ENCODE measurements at regions not wholly inside any gene's neighbourhood (a gene's known extent, or its start where the extent isn't known, plus 50 kb on each side); places are given as distances from the start of the nearest gene placed in this dataset.

DNA sequence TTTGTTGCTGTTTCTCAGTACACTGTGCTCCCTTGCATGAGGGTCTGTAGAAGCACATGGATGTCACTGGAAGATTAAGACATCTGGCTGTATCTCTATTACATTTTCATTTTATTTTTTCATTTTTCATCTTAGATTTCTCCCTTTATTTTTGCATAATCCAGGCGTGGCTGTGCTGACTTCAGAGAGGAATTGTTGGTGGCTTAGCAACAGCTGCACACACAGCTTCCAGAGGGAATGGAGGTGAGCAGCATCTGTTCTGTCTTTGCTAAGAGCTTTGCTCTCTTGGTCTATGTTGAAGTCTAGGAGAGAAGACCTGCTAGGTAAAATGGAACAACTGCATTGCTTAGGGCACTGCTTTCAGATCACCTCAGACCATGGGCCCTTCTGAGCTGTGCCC lies 254.4 kb upstream of the SP4 start:
- Mint-ChIP-seq H3K4me3 (no peak overlapping the region), H3K27me3 (peaks cover 39% of the 10 kb centered on the region), H3K9me3 (no peaks in the 10 kb centered on the region), H3K27ac (no peak overlapping the region), H3K4me1 (peaks cover 6% of the 10 kb centered on the region)
- ATAC-seq (no peak), DNase-seq (no peak)

DNA sequence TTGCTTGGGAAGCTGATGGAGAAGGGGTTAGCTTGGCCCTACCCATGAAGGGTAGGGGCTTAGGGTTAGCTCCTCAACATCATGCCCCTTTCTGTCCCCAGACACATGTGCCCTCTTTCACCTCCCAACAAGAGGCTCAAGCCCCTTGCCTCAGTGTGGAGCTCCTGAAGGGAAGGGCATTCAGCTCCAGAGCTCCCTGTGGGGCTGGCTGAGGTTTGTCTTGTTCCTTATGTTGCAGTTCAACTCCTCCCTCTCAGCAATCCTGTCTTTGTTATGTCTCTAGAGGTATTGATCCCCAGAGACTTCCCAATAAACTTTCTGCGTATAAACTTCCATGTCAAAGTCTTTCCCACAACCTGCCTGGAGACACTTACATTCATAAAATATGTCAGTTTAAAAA lies 252.2 kb upstream of the SP4 start:
- no peak overlapping the region for H3K27ac Mint-ChIP-seq
- H3K9me3 Mint-ChIP-seq, result peaks cover 4 to 11% of the 10 kb centered on the region in 2 donors
- peaks cover 17% of the 10 kb centered on the region for H3K27me3 Mint-ChIP-seq
- no peak overlapping the region for H3K4me3 Mint-ChIP-seq
- ATAC-seq (no peak), DNase-seq (no peak)
- no peaks in the 10 kb centered on the region for H3K4me1 Mint-ChIP-seq

DNA sequence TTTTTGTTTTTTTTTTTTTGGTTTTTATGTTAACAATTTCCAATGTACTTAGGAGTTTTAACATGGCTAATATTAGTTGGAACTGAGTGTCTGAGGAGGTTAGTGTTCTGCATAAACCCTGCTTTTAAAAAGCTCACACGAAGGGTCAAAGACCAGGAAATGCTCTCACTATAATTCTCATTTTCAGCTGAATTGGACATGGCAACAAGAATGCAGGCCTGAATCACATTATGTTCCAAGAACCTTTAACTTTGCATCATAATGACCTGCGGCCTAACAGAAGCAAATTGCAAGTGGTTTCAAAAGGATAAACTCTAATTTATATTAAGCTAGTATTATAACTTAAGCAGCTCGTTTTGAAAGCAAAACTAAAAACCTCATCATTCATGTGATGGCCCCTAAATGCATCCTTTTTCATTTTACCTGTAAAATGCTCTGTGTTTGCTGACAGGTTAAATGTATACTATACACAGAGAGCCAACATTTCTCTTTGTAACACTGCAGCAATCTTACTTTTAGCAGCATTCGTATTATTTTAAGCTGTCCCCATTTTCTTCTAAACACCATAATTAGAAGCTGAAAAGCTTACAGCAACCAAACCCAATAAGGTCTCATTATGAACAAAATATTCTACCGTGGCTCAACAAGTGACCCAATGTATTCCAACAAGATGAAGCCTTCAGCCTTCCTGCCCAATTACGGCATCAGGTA lies 242.8 kb upstream of the SP4 start:
- Mint-ChIP-seq H3K4me3 (no peak overlapping the region), H3K27me3 (peaks cover 11% of the 10 kb centered on the region), H3K9me3 (peaks cover 0 to under 1% of the 10 kb centered on the region in 2 donors), H3K4me1 (no peaks in the 10 kb centered on the region), H3K27ac (no peak overlapping the region)
- no peak for ATAC-seq
- no peak for DNase-seq

DNA sequence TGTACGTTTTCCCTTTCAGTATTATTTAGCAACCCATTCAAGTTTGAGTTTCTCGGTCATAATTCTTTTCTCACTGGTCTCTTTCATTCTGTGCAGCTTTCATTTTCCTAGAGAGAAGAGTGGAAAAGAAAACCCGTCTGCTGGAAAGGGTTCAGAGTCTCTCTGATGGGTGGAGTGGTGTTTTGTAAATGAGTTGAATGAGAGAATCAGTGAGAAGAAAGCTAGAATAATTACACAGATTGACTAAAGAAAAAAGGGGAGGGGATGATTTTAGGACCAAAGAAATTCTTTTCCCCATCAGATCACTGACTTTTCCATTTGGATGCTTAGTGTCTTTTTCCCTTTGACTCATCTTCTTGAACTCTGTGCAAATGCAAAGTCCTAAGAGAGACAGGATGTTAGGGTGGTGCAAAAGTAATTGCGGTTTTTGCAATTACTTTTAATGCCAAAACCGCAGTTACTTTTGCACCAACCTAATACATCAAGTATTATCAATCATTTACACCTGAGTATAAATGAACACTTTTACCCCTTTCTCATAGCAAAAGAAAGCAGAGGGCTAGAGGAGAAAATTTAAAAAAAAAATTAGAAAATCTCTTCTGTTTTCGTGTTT lies 242.1 kb upstream of the SP4 start:
- Mint-ChIP-seq H3K4me3 (no peak overlapping the region), H3K27ac (no peak overlapping the region), H3K27me3 (peaks cover 11% of the 10 kb centered on the region), H3K9me3 (no peaks in the 10 kb centered on the region), H3K4me1 (no peaks in the 10 kb centered on the region)
- no peak for ATAC-seq
- DNase-seq, result no peak

DNA sequence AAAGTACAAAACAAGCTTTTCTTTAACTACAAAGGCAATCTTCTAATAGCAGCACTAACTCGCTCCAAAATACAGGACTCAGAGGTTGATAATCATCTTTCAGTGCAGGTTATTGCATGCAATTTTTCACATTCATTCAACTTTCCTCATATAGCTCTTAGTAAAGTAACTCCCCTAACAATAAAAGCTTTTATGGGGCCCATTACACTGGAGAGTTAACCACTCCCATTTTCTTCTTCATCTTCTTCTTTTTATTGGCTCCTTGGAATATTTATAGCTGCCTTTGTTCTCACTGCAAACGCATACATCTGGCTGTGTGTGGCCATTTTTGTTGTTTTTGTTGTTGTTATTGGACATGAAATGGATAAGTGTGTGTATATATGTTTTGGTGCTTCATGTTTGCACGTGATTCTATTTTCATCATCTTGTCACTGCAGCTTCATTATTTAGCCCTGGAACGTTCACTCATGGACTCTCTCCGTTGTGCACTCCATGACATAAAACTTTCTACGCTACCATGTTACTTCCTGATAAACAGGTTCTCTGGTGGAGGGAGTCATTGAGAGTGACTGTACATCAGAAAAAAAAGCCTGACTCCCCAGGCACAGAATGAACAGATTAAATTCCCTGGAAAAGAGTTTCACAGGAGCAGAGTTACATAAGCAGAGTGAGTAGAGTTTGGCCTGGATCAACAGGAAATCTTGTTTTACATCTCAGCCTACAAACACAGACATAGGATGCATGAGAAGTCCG lies 236.4 kb upstream of the SP4 start:
- Mint-ChIP-seq H3K4me3 (no peak overlapping the region), H3K4me1 (no peaks in the 10 kb centered on the region), H3K9me3 (no peaks in the 10 kb centered on the region), H3K27ac (no peak overlapping the region), H3K27me3 (peaks cover 11% of the 10 kb centered on the region)
- no peak for ATAC-seq
- no peak for DNase-seq

GRCh38 chr7:21192657-21193056 lies 235.2 kb upstream of the SP4 start:
- H3K27ac Mint-ChIP-seq, result no peak overlapping the region
- peaks cover 0 to 4% of the 10 kb centered on the region in 2 donors for H3K9me3 Mint-ChIP-seq
- H3K4me1 Mint-ChIP-seq, result no peaks in the 10 kb centered on the region
- peaks cover 11% of the 10 kb centered on the region for H3K27me3 Mint-ChIP-seq
- DNase-seq, result no peak
- H3K4me3 Mint-ChIP-seq, result no peak overlapping the region
- no peak for ATAC-seq

DNA sequence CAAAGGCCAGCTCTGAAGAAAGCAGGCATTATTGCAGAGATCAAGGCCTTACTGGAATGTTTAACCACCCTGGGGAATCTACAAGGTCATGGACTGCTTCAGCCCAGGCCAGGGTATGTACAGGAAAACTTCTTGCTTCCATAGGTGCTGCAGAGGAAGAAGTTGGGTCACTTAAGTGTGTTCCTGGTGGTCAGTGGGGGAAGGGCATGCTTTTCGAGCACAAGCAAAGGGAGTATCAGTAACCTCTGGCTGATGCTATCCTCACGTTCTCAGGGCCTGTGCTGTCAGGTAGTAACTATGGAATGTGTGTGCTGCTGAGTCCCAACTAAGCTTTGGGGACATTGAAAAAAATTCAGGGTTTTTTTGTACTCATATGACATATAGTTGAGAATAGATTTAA lies 234.0 kb upstream of the SP4 start:
- Mint-ChIP-seq H3K4me3 (no peak overlapping the region), H3K9me3 (peaks cover 0 to 4% of the 10 kb centered on the region in 2 donors), H3K4me1 (no peaks in the 10 kb centered on the region), H3K27ac (no peak overlapping the region), H3K27me3 (peaks cover 10% of the 10 kb centered on the region)
- no peak for ATAC-seq
- no peak for DNase-seq

DNA sequence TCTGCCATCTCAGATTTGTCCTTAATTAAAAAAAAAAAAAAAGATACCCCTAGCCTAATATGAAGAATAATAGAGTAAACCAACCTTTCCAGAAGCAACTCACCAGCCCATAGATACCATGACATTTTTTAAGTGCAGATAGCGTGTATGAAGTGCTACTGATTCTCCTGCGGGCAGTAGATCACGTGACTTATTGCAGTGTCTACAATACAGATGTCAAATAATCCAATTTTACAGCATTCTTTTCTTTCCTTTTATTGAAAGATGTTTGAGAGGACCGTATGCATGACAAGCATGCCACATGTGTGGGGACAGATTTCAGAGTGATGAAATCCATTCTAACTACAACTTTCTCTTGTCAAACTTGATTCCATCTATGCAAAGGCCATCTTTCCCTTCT lies 232.9 kb upstream of the SP4 start:
- H3K9me3 Mint-ChIP-seq, result peaks cover 0 to 4% of the 10 kb centered on the region in 2 donors
- DNase-seq (no peak), ATAC-seq (no peak)
- no peaks in the 10 kb centered on the region for H3K4me1 Mint-ChIP-seq
- H3K27me3 Mint-ChIP-seq, result no peaks in the 10 kb centered on the region
- H3K4me3 Mint-ChIP-seq, result no peak overlapping the region
- H3K27ac Mint-ChIP-seq, result no peak overlapping the region

DNA sequence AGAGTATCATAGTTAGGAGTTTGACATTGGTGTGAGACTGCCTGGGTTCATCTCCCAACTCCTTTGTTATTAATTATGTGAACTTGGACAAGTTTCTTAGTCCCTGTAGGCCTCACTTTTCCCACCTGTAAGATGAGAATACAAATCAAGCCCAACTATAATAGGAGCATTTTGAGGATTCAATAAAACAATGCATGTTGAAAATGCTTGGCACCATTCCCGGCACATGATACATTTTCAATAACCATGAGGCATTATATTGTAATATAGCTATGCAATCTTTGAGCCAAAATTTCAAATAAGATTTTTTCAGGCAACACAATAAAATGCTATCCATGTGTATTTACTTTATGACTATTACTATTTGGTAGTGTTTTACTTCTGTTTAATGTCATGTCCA lies 229.0 kb upstream of the SP4 start:
- Mint-ChIP-seq H3K27ac (no peak overlapping the region), H3K4me3 (no peak overlapping the region), H3K9me3 (peaks cover 0 to 4% of the 10 kb centered on the region in 2 donors), H3K4me1 (no peaks in the 10 kb centered on the region), H3K27me3 (no peaks in the 10 kb centered on the region)
- no peak for DNase-seq
- no peak for ATAC-seq

DNA sequence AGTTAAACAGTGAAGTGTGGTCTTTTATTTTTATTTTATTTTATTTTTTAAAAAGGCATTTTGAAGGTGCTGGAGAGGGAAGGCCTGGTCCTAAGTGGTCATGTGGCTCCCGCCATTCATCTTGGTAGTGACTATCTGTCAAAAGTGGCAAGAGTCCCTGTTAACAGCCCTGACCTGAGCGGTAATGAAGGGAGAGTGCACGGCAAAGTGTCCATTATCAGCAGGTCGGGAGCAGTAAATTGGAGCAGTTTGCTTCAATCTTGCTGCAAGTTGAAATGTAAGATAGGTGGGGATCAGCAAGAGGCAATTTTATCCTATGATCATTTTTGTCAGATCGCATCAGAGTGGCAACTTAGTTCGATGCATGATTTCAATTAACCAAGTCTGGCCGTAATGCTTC lies 227.4 kb upstream of the SP4 start:
- DNase-seq, result no peak
- Mint-ChIP-seq H3K4me3 (no peak overlapping the region), H3K4me1 (no peaks in the 10 kb centered on the region), H3K27me3 (no peaks in the 10 kb centered on the region), H3K27ac (no peak overlapping the region), H3K9me3 (peaks cover 0 to 4% of the 10 kb centered on the region in 2 donors)
- ATAC-seq, result no peak

- H3K9me3 Mint-ChIP-seq, result no peaks in the 10 kb centered on the region
- DNase-seq (no peak), ATAC-seq (no peak)
- H3K4me3 Mint-ChIP-seq, result no peak overlapping the region
- H3K27me3 Mint-ChIP-seq, result peaks cover 21% of the 10 kb centered on the region
- no peaks in the 10 kb centered on the region for H3K4me1 Mint-ChIP-seq
- H3K27ac Mint-ChIP-seq, result no peak overlapping the region
Measured at GRCh38 chr7:21214657-21215056, 213.2 kb upstream of the SP4 start.

- peaks cover 15% of the 10 kb centered on the region for H3K27me3 Mint-ChIP-seq
- no peak for DNase-seq
- H3K9me3 Mint-ChIP-seq, result no peaks in the 10 kb centered on the region
- no peak overlapping the region for H3K4me3 Mint-ChIP-seq
- H3K27ac Mint-ChIP-seq, result no peak overlapping the region
- H3K4me1 Mint-ChIP-seq, result no peaks in the 10 kb centered on the region
- no peak for ATAC-seq
Measured at GRCh38 chr7:21215307-21215706, 212.6 kb upstream of the SP4 start.

- Mint-ChIP-seq H3K4me1 (no peaks in the 10 kb centered on the region), H3K9me3 (no peaks in the 10 kb centered on the region), H3K27me3 (peaks cover 7% of the 10 kb centered on the region)
Measured at GRCh38 chr7:21217365-21217764, 210.5 kb upstream of the SP4 start.

GRCh38 chr7:21218155-21218554 lies 209.7 kb upstream of the SP4 start:
- H3K4me3 Mint-ChIP-seq, result no peak overlapping the region
- DNase-seq (no peak), ATAC-seq (no peak)
- peaks cover 7% of the 10 kb centered on the region for H3K27me3 Mint-ChIP-seq
- no peaks in the 10 kb centered on the region for H3K9me3 Mint-ChIP-seq
- no peaks in the 10 kb centered on the region for H3K4me1 Mint-ChIP-seq
- no peak overlapping the region for H3K27ac Mint-ChIP-seq

More at GRCh38 chr7:21217365-21217764, 210.5 kb upstream of the SP4 start:
- no peak overlapping the region for H3K27ac Mint-ChIP-seq
- ATAC-seq, result no peak
- H3K4me3 Mint-ChIP-seq, result no peak overlapping the region
- DNase-seq, result no peak

GRCh38 chr7:21221130-21221529 lies 206.8 kb upstream of the SP4 start:
- Mint-ChIP-seq H3K9me3 (no peaks in the 10 kb centered on the region), H3K4me3 (no peak overlapping the region), H3K27ac (no peak overlapping the region), H3K27me3 (peaks cover 9% of the 10 kb centered on the region), H3K4me1 (no peaks in the 10 kb centered on the region)
- DNase-seq (no peak), ATAC-seq (no peak)

DNA sequence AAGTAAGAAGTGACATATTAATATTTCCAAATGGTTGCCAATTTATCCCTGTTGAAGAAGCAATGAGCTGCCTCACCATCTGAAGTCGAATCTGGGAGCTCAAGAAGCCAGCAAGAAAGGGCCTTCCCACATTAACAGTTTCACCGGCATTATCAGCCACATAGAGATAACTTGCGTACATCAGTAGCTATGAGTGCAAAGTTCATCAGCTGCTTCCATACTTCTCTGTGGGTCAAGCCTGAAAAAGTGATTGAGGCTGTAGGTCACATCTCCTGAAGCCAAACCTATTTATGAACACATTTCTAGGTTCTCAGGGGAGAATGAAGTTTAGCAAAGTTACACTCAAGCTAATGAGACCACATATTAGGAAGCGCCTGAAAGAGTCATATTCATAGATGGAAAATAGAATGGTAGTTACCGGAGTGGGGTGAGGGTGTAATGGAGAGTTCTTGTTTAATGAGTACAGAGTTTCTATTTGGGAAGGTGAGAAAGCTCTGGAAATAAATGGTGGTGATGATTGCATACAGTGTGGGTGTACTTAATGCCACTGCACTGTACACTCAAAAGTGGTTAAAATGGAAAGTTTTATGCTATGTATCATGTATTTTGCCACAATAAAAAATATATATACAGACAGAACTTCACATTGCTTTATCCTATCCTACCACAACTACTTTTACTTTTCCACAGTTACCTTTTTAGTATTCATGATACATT lies 189.3 kb upstream of the SP4 start:
- Mint-ChIP-seq H3K27me3 (peaks cover 30% of the 10 kb centered on the region), H3K9me3 (peaks cover 0 to 5% of the 10 kb centered on the region in 2 donors), H3K4me3 (no peak overlapping the region), H3K27ac (peak overlapping the region in 1 of 2 donors; percentile 59), H3K4me1 (peaks cover 6% of the 10 kb centered on the region)
- ATAC-seq (no peak), DNase-seq (no peak)

All from stimulated activated naive CD8-positive, alpha-beta T cell treated with anti-CD3 and anti-CD28 coated beads, Interleukin-15, amount 100 ng/mL, for 72 hours (primary cell).